Upper lobe of left lung (tissue), 4 donors: ENCODE measurements at regions not wholly inside any gene's neighbourhood (a gene's known extent, or its start where the extent isn't known, plus 50 kb on each side); places are given as distances from the start of the nearest gene placed in this dataset.

ENCODE experiments used
- EP300 ChIP-seq, 4 donors: sonication (generic); formaldehyde crosslinking; IDR thresholded peaks; one replicate each; pipeline ENCODE4 v1.5.1; 2017; ENCODE audit warnings: antibody characterized with exemption in 4 of 4, control low read depth in 2 of 4
- POLR2A ChIP-seq, 4 donors: fragments of 450-650 bp; IDR thresholded peaks; one replicate each; pipeline ENCODE4 v1.5.1; 2016 to 2017; ENCODE audit warnings: antibody characterized with exemption in 4 of 4, mild to moderate bottlenecking in 2 of 4
- POLR2AphosphoS5 ChIP-seq, 2 donors: sonication (generic); formaldehyde crosslinking; IDR thresholded peaks; one replicate each; pipeline ENCODE4 v1.5.1; 2017; ENCODE audit warnings: antibody characterized with exemption in 2 of 2

DNA sequence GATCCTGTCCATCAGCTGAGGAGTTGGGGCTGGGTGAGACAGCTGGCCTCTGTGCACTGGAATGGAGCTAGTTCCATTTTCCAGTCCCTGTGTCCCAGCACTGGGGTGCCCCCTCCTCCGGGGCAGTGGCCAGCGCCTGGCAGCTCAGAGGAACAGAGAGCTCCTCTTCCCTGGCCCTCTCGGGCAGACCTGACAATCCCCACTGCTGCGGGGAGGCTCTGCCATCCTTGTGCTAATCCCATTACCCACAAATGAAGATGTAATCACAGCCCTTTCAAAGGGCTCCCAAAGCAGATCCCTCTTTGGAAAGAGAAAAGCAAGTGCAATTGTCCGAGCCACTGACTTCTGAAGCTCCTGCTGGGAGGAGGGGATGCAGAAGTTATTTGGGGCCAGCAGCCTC is 75.1 kb upstream of the MSX1 start:
- TF ChIP-seq EP300 (IDR thresholded peaks at IDR 0.05) (no peak), POLR2AphosphoS5 (IDR thresholded peaks at IDR 0.05) (no peak), POLR2A (IDR thresholded peaks at IDR 0.05) (no peak)
